B cell (primary cell): ENCODE measurements at regions not wholly inside any gene's neighbourhood (a gene's known extent, or its start where the extent isn't known, plus 50 kb on each side); places are given as distances from the start of the nearest gene placed in this dataset.
A peak's percentile ranks its signal among the peaks of the same experiment; 100 is the strongest.

ENCODE experiments used
- ATAC-seq: fragments of 200-7000 bp; cut with Tn5 transposase; one replicate; pipeline ENCODE4 v1.10.0; 2021; ENCODE audit warnings: low read depth, mild to moderate bottlenecking, moderate number of reproducible peaks, moderate library complexity
- CTCF ChIA-PET: fragments of 350-600 bp; sonication (Branson Sonifier 250); formaldehyde crosslinking; loops from one replicate; lab custom pipeline; 2021; ENCODE audit warnings: antibody characterized with exemption, inconsistent platforms; lab: Charles Lee
- POLR2A ChIA-PET: fragments of 350-600 bp; sonication (Branson Sonifier 250); formaldehyde crosslinking; loops from one replicate; lab custom pipeline; 2021; ENCODE audit warnings: antibody characterized with exemption; lab: Charles Lee
- DNase-seq: peaks from one replicate; pipeline ENCODE4 v3.0.0; 2013
- H2AFZ ChIP-seq: 2 replicates; pipeline ENCODE4 v1.6.1; 2012; ENCODE audit warnings: mild to moderate bottlenecking, low read depth, low read length; ENCODE audit not compliant: insufficient read depth, poor library complexity, severe bottlenecking
- H3K27ac ChIP-seq, 2 donors: 1 replicate in 1 of 2; 2 replicates in 1 of 2; pipeline ENCODE4 v1.5.1; 2012 to 2013; ENCODE audit warnings: low read length in 2 of 2, mild to moderate bottlenecking in 2 of 2, moderate library complexity in 1 of 2
- H3K27me3 ChIP-seq, 4 experiments: fragments of 200-600 bp in 1 of 4; sonication (generic) in 1 of 4; replicated peaks in 1 of 4; 1 replicate in 2 of 4; 2 replicates in 2 of 4; pipeline versions ENCODE4 v1.6.1 to v1.7.0; 2013 to 2016; ENCODE audit warnings: low read length in 3 of 4, mild to moderate bottlenecking in 2 of 4, mixed read lengths in 1 of 4, moderate library complexity in 1 of 4; ENCODE audit not compliant: insufficient read depth in 4 of 4, control insufficient read depth in 3 of 4; ENCODE audit errors: control extremely low read depth in 1 of 4
- H3K36me3 ChIP-seq, 2 experiments: replicated peaks in 1 of 2; 1 replicate in 1 of 2; 2 replicates in 1 of 2; pipeline versions ENCODE4 v1.6.1 to v1.7.1; 2013; ENCODE audit warnings: low read length in 1 of 2; ENCODE audit not compliant: insufficient read depth in 2 of 2, control insufficient read depth in 1 of 2; ENCODE audit errors: control extremely low read depth in 1 of 2, extremely low read depth in 1 of 2
- H3K4me1 ChIP-seq, 2 donors: fragments of 200-600 bp in 1 of 2; sonication (generic) in 1 of 2; 1 replicate in 1 of 2; 2 replicates in 1 of 2; pipeline versions ENCODE4 v1.5.1 to v1.6.1; 2013 to 2017; ENCODE audit warnings: low read length in 2 of 2; ENCODE audit not compliant: control insufficient read depth in 2 of 2, insufficient read depth in 2 of 2
- H3K4me2 ChIP-seq: replicated peaks from 2 replicates; pipeline ENCODE3; 2012; ENCODE audit warnings: mild to moderate bottlenecking, low read depth, low read length; ENCODE audit not compliant: poor library complexity, severe bottlenecking
- H3K4me3 ChIP-seq, 5 experiments: fragments of 200-600 bp in 1 of 5; sonication (generic) in 1 of 5; 1 replicate in 3 of 5; 2 replicates in 2 of 5; pipeline versions ENCODE4 v1.5.1 to v1.7.0; 2011 to 2016; ENCODE audit warnings: low read length in 4 of 5, mild to moderate bottlenecking in 4 of 5, low read depth in 2 of 5, control low read depth in 1 of 5, moderate library complexity in 1 of 5; ENCODE audit not compliant: insufficient read depth in 1 of 5; ENCODE audit errors: control extremely low read depth in 1 of 5, extremely low read depth in 1 of 5
- H3K79me2 ChIP-seq: fragments of 200-600 bp; sonication (generic); one replicate; pipeline ENCODE4 v1.6.0; 2016; ENCODE audit warnings: low read length; ENCODE audit not compliant: control insufficient read depth, insufficient read depth
- H3K9ac ChIP-seq: fragments of 200-600 bp; sonication (generic); 2 replicates; pipeline ENCODE4 v1.6.1; 2017; ENCODE audit warnings: mild to moderate bottlenecking, low read length, moderate library complexity
- H3K9me3 ChIP-seq, 3 donors: one replicate each; pipeline versions ENCODE4 v1.6.1 to v1.7.1; 2013; ENCODE audit warnings: low read length in 2 of 3; ENCODE audit not compliant: control insufficient read depth in 2 of 3, insufficient read depth in 1 of 3; ENCODE audit errors: control extremely low read depth in 1 of 3
- H4K20me1 ChIP-seq: 2 replicates; pipeline ENCODE4 v1.6.0; 2012; ENCODE audit warnings: mild to moderate bottlenecking, low read length; ENCODE audit not compliant: insufficient read depth, control insufficient read depth, poor library complexity, severe bottlenecking
- H3K27ac Mint-ChIP-seq: one replicate; pipeline ENCODE4 v1.8.0; 2021; ENCODE audit warnings: mixed read lengths
- H3K27me3 Mint-ChIP-seq: one replicate; pipeline ENCODE4 v1.8.0; 2021; ENCODE audit warnings: mixed read lengths
- H3K4me1 Mint-ChIP-seq: one replicate; pipeline ENCODE4 v1.8.0; 2021; ENCODE audit warnings: mixed read lengths
- H3K4me3 Mint-ChIP-seq: one replicate; pipeline ENCODE4 v1.8.0; 2021; ENCODE audit warnings: mixed read lengths
- H3K9me3 Mint-ChIP-seq: one replicate; pipeline ENCODE4 v1.8.0; 2022; ENCODE audit warnings: mixed read lengths; ENCODE audit not compliant: insufficient read depth
- EZH2 ChIP-seq: IDR thresholded peaks from 2 replicates; pipeline ENCODE4 v1.6.1; 2012; ENCODE audit warnings: borderline replicate concordance, low read depth, mild to moderate bottlenecking, moderate library complexity, low read length; ENCODE audit not compliant: insufficient read depth, poor library complexity, severe bottlenecking
- WGBS: methylation state at CpG from one replicate; pipeline ENCODE4 v1.1.5; 2013; ENCODE audit warnings: missing lambda C conversion rate; ENCODE audit not compliant: insufficient coverage; 5-methylcytosine and 5-hydroxymethylcytosine counted together
- intact Hi-C: fragments of 100-400 bp; cut with micrococcal nuclease; formaldehyde crosslinking; loops from one replicate; pipeline ENCODE4 v1.10.0; 2022
- TF ChIP-seq, protein P1 (sequence below): fragments of 200-600 bp; IDR thresholded peaks from one replicate; pipeline ENCODE4 v1.8.0; 2022; ENCODE audit warnings: antibody characterized with exemption, mild to moderate bottlenecking

DNA sequence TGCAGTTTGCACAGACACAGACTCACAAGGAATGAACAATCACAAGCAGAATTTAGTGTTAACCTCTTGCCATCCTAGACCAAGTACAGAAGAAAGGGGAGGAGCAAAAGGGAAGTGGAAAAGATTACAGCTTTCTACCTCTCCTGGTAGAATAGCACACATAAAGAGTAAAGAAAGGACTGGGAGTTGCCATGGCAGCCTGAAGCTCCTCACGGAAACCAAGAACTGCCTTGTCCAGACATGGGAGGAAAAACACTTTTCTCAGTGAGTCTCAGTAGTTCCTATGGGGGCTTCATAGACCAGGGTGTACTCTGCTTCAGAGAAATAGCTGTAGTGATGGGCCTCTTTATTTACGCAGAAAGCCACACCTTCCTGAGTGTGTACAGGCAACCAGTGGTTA is 114.7 kb upstream of the GAP43 start:
- POLR2A ChIA-PET, result no interaction called here
- Mint-ChIP-seq H3K4me1 (peaks cover 20% of the 10 kb centered on the region), H3K4me3 (no peak overlapping the region), H3K27me3 (peaks cover 10% of the 10 kb centered on the region), H3K27ac (no peak overlapping the region), H3K9me3 (peaks cover 6% of the 10 kb centered on the region)
- CTCF ChIA-PET, result no interaction called here
- 100% methylated on average over 1 of the region's 2 CpGs for WGBS
- no peaks in the 10 kb centered on the region for H4K20me1 ChIP-seq
- H3K79me2 ChIP-seq, result no peaks in the 10 kb centered on the region
- ATAC-seq (no peak), DNase-seq (no peak)
- no peak overlapping the region for H3K9ac ChIP-seq
- no peak overlapping the region for H3K4me2 ChIP-seq
- TF ChIP-seq EZH2, result no peak
- TF ChIP-seq, protein P1, sequence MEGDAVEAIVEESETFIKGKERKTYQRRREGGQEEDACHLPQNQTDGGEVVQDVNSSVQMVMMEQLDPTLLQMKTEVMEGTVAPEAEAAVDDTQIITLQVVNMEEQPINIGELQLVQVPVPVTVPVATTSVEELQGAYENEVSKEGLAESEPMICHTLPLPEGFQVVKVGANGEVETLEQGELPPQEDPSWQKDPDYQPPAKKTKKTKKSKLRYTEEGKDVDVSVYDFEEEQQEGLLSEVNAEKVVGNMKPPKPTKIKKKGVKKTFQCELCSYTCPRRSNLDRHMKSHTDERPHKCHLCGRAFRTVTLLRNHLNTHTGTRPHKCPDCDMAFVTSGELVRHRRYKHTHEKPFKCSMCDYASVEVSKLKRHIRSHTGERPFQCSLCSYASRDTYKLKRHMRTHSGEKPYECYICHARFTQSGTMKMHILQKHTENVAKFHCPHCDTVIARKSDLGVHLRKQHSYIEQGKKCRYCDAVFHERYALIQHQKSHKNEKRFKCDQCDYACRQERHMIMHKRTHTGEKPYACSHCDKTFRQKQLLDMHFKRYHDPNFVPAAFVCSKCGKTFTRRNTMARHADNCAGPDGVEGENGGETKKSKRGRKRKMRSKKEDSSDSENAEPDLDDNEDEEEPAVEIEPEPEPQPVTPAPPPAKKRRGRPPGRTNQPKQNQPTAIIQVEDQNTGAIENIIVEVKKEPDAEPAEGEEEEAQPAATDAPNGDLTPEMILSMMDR, result no peak
- no peaks in the 10 kb centered on the region for H3K36me3 ChIP-seq
- peaks cover 11 to 16% of the 10 kb centered on the region in 2 donors for H3K4me1 ChIP-seq
- no peak overlapping the region for H3K4me3 ChIP-seq
- peaks cover 0 to 9% (median under 1%) of the 10 kb centered on the region in 4 experiments for H3K27me3 ChIP-seq
- H3K27ac ChIP-seq, result no peak overlapping the region
- H3K9me3 ChIP-seq, result peaks cover 0 to 8% (median 0%) of the 10 kb centered on the region in 3 donors
- no peak overlapping the region for H2AFZ ChIP-seq
- intact Hi-C loops, result no loop called here

DNA sequence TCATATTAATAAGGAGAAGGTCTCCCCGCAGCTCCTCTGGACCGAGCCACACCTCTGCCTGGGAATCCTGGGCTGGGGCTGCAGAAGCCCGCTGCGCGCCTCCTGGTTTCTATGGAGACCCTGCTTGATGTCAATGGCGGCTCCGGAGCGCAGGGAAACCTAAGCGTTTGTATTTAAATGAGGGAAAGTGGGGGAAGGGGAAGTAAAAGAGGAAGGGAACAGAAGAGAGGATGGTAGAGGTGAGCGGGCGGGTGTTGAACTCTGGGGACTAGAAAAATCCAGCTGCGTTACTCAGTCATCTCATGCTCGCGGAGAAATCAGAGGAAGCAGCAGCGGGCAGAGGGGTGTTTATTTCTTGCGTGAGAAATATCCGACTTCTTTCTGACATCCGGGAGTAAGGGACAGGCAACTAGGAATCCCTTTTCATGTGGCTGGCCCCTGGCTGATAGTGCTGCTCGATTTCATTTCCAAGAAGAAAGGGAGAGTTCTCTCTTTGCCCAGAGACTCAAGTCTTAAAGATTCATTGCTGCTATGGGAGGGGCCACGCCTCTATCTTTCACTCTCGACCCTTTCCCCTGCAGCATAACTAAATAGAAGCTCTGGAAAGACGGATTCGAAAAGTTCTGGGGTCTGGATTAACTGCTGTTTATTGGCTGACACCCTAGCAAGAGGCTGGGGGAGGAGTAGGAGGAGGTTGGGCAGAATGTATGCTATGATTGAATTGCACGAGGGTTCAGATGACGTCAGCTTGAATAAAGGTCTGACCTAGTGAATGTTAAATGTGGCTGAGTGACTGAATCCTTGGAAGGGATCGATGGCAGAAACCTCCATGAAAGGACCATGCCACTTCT is 110.5 kb upstream of the GAP43 start:
- DNase-seq, result peak; percentile 27

More for the DNA sequence above, 110.5 kb upstream of the GAP43 start:
- Histone ChIP-seq H3K27me3 (peaks cover 0 to 18% (median 3%) of the 10 kb centered on the region in 4 experiments), H3K36me3 (no peaks in the 10 kb centered on the region), H3K9ac (peak overlapping the region; percentile 76), H3K4me1 (peaks cover 17 to 20% of the 10 kb centered on the region in 2 donors), H3K4me2 (peak overlapping the region; percentile 85), H3K9me3 (no peaks in the 10 kb centered on the region), H3K4me3 (peak overlapping the region; percentile 23 to 82 (median 62)), H4K20me1 (no peaks in the 10 kb centered on the region), H3K79me2 (no peaks in the 10 kb centered on the region), H3K27ac (no peak overlapping the region), H2AFZ (peak overlapping the region; percentile 73)
- peaks cover 27% of the 10 kb centered on the region for H3K27me3 Mint-ChIP-seq
- peak overlapping the region; percentile 94 for H3K4me3 Mint-ChIP-seq
- POLR2A ChIA-PET, result no interaction called here
- intact Hi-C loops, result loop anchor here (10.0 kb wide), 1 partner anchor 142 kb away; no protein-coding TSS in a partner anchor
- H3K27ac Mint-ChIP-seq, result no peak overlapping the region
- ATAC-seq, result peak; percentile 36
- peaks cover 23% of the 10 kb centered on the region for H3K4me1 Mint-ChIP-seq
- TF ChIP-seq EZH2, result no peak
- TF ChIP-seq, protein P1, result no peak
- H3K9me3 Mint-ChIP-seq, result no peaks in the 10 kb centered on the region
- CTCF ChIA-PET, result interaction anchor here (0.7 kb wide), 1 partner anchor 271 kb away, joined by 3 read pairs; no protein-coding TSS in a partner anchor
- WGBS, result 1% methylated on average over 21 of the region's 26 CpGs
